NT2/D1 (cell line): ENCODE measurements at regions not wholly inside any gene's neighbourhood (a gene's known extent, or its start where the extent isn't known, plus 50 kb on each side); places are given as distances from the start of the nearest gene placed in this dataset.

Experiments
- SUZ12 ChIP-seq: IDR thresholded peaks from 2 replicates; pipeline ENCODE4 v1.6.1; 2011; ENCODE audit not compliant: insufficient read length, insufficient read depth; ENCODE audit errors: extremely low read depth
- YY1 ChIP-seq: IDR thresholded peaks from 2 replicates; pipeline ENCODE4 v1.6.1; 2011; ENCODE audit not compliant: insufficient read length, insufficient read depth
- ZNF274 ChIP-seq: IDR thresholded peaks from 2 replicates; pipeline ENCODE4 v1.6.1; 2011; ENCODE audit warnings: mild to moderate bottlenecking, low read depth, low read length

- TF ChIP-seq ZNF274 (no peak), YY1 (no peak), SUZ12 (no peak)
These were observed 318.1 kb downstream of the ADAMTS20 start for GRCh38 chr12:43233861-43234260.
